Lower leg skin (tissue), 4 donors: ENCODE measurements at regions not wholly inside any gene's neighbourhood (a gene's known extent, or its start where the extent isn't known, plus 50 kb on each side); places are given as distances from the start of the nearest gene placed in this dataset.

ENCODE experiments used
- DNase-seq, 2 donors: peaks; one replicate each; pipeline ENCODE4 v3.0.0-alpha.2; 2019; ENCODE audit warnings: low spot score in 2 of 2
- H3K4me3 ChIP-seq: fragments of 200-600 bp; sonication (generic); 2 replicates; pipeline ENCODE4 v1.5.1; 2017; ENCODE audit warnings: mild to moderate bottlenecking, low read depth; ENCODE audit not compliant: poor library complexity, severe bottlenecking
- CTCF ChIP-seq, 3 donors: fragments of 450-650 bp; IDR thresholded peaks; one replicate each; pipeline ENCODE4 v1.5.1; 2016; ENCODE audit warnings: antibody characterized with exemption in 3 of 3, mild to moderate bottlenecking in 3 of 3, moderate library complexity in 2 of 3
- POLR2A ChIP-seq, 2 donors: fragments of 450-650 bp; IDR thresholded peaks; one replicate each; pipeline ENCODE4 v1.6.1; 2016 to 2017; ENCODE audit warnings: antibody characterized with exemption in 2 of 2, mild to moderate bottlenecking in 1 of 2, moderate library complexity in 1 of 2
- WGBS, 2 donors: methylation state at CpG; one replicate each; pipeline ENCODE4 v1.1.5; 2018; 5-methylcytosine and 5-hydroxymethylcytosine counted together
- intact Hi-C: fragments of 100-400 bp; cut with DNase I; formaldehyde crosslinking; loops from one replicate; pipeline ENCODE4 v1.15.0; 2023; ENCODE audit warnings: low total_unique reads

- TF ChIP-seq POLR2A (IDR thresholded peaks at IDR 0.05) (no peak), CTCF (IDR thresholded peaks at IDR 0.05) (no peak)
- H3K4me3 ChIP-seq = no peak overlapping the region
- intact Hi-C loops = no loop called here
- no peak for DNase-seq
- 72 to 88% methylated on average over 6 of the region's 6 CpGs for WGBS, 2 donors
Observed at GRCh38 chr7:155948423-155948822, 136.2 kb upstream of the SHH start.

GRCh38 chr7:155947051-155947450, 134.8 kb upstream of the SHH start:
- no peak for DNase-seq
- 81 to 88% methylated on average over 6 of the region's 6 CpGs for WGBS, 2 donors
- no peak overlapping the region for H3K4me3 ChIP-seq
- intact Hi-C loops = no loop called here
- TF ChIP-seq POLR2A (IDR thresholded peaks at IDR 0.05) = no peak
- TF ChIP-seq CTCF (IDR thresholded peaks at IDR 0.05) = no peak

- no peak overlapping the region for H3K4me3 ChIP-seq
- TF ChIP-seq POLR2A (IDR thresholded peaks at IDR 0.05) (no peak), CTCF (IDR thresholded peaks at IDR 0.05) (no peak)
- no peak for DNase-seq
- WGBS, 2 donors = 96 to 97% methylated on average over 32 of the region's 32 CpGs
- intact Hi-C loops = no loop called here
Observed at GRCh38 chr7:155945670-155946325, 133.5 kb upstream of the SHH start.

GRCh38 chr7:155944901-155945300, 132.6 kb upstream of the SHH start:
- 82 to 85% methylated on average over 6 of the region's 6 CpGs for WGBS, 2 donors
- intact Hi-C loops = no loop called here
- TF ChIP-seq CTCF (IDR thresholded peaks at IDR 0.05) (no peak), POLR2A (IDR thresholded peaks at IDR 0.05) (no peak)
- no peak overlapping the region for H3K4me3 ChIP-seq
- no peak for DNase-seq

GRCh38 chr7:155943251-155943899, 131.1 kb upstream of the SHH start:
- intact Hi-C loops = no loop called here
- 54 to 63% methylated on average over 6 of the region's 6 CpGs for WGBS, 2 donors
- no peak overlapping the region for H3K4me3 ChIP-seq
- DNase-seq = no peak
- TF ChIP-seq POLR2A (IDR thresholded peaks at IDR 0.05) (no peak), CTCF (IDR thresholded peaks at IDR 0.05) (no peak)
